GM23338 (cell line): ENCODE measurements at regions not wholly inside any gene's neighbourhood (a gene's known extent, or its start where the extent isn't known, plus 50 kb on each side); places are given as distances from the start of the nearest gene placed in this dataset.

Source experiments
- ATAC-seq: fragments of 200-7000 bp; cut with Tn5 transposase; 3 replicates; pipeline ENCODE4 v1.9.1; 2020
- DNase-seq: peaks from one replicate; pipeline ENCODE4 v3.0.0-alpha.2; 2015; ENCODE audit warnings: low spot score
- H2AFZ ChIP-seq: fragments of 200-600 bp; sonication (generic); 2 replicates; pipeline ENCODE4 v1.8.0; 2016; ENCODE audit warnings: antibody characterized with exemption, mild to moderate bottlenecking, moderate library complexity
- H3F3A ChIP-seq: fragments of 200-600 bp; sonication (generic); replicated peaks from 2 replicates; pipeline ENCODE4 v1.8.0; 2017; ENCODE audit warnings: antibody characterized with exemption, mixed run types, low read depth
- H3K27ac ChIP-seq: fragments of 200-600 bp; sonication (generic); 2 replicates; pipeline ENCODE4 v1.6.1; 2016; ENCODE audit warnings: low read depth
- H3K27me3 ChIP-seq: fragments of 200-600 bp; sonication (generic); 2 replicates; pipeline ENCODE4 v1.8.0; 2016; ENCODE audit warnings: mild to moderate bottlenecking, mixed run types, moderate library complexity; ENCODE audit not compliant: insufficient read depth
- H3K36me3 ChIP-seq: fragments of 200-600 bp; sonication (generic); 2 replicates; pipeline ENCODE4 v1.8.0; 2016; ENCODE audit warnings: mild to moderate bottlenecking; ENCODE audit not compliant: insufficient read depth
- H3K4me1 ChIP-seq: fragments of 200-600 bp; sonication (generic); 2 replicates; pipeline ENCODE4 v1.8.0; 2016; ENCODE audit warnings: mild to moderate bottlenecking, moderate library complexity; ENCODE audit not compliant: insufficient read depth
- H3K4me2 ChIP-seq: fragments of 200-600 bp; sonication (generic); 2 replicates; pipeline ENCODE4 v1.7.1; 2017; ENCODE audit warnings: mixed run types
- H3K4me3 ChIP-seq: fragments of 200-600 bp; sonication (generic); 2 replicates; pipeline ENCODE4 v1.6.1; 2016; ENCODE audit warnings: mixed run types
- H3K79me2 ChIP-seq: fragments of 200-600 bp; sonication (generic); replicated peaks from 2 replicates; pipeline ENCODE4 v1.8.0; 2017; ENCODE audit warnings: mild to moderate bottlenecking; ENCODE audit not compliant: insufficient read depth
- H3K9me2 ChIP-seq: fragments of 200-600 bp; sonication (generic); 2 replicates; pipeline ENCODE4 v1.8.0; 2017; ENCODE audit not compliant: insufficient read depth
- H4K20me1 ChIP-seq: fragments of 200-600 bp; sonication (generic); replicated peaks from 2 replicates; pipeline ENCODE4 v1.8.0; 2017; ENCODE audit warnings: mild to moderate bottlenecking; ENCODE audit not compliant: insufficient read depth
- H3K27ac Mint-ChIP-seq: 2 replicates; pipeline ENCODE4 v1.8.0; 2020; ENCODE audit warnings: inconsistent platforms, mild to moderate bottlenecking, moderate library complexity, mixed read lengths
- H3K27me3 Mint-ChIP-seq: 3 replicates; pipeline ENCODE4 v1.8.0; 2022; ENCODE audit warnings: low read depth, mild to moderate bottlenecking, moderate library complexity, mixed read lengths, inconsistent platforms; ENCODE audit not compliant: insufficient read depth, poor library complexity
- H3K36me3 Mint-ChIP-seq: 3 replicates; pipeline ENCODE4 v1.8.0; 2021; ENCODE audit warnings: low read depth, mild to moderate bottlenecking, inconsistent platforms, moderate library complexity, mixed read lengths
- H3K4me1 Mint-ChIP-seq: 3 replicates; pipeline ENCODE4 v1.8.0; 2020; ENCODE audit warnings: mild to moderate bottlenecking, inconsistent platforms, mixed read lengths
- H3K4me3 Mint-ChIP-seq: 3 replicates; pipeline ENCODE4 v1.8.0; 2021; ENCODE audit warnings: moderate library complexity, mild to moderate bottlenecking, inconsistent platforms, mixed read lengths
- H3K9me3 Mint-ChIP-seq: 3 replicates; pipeline ENCODE4 v1.8.0; 2020; ENCODE audit warnings: moderate library complexity, mild to moderate bottlenecking, inconsistent platforms, mixed read lengths
- CREB1 ChIP-seq: fragments of 250-450 bp; sonication (Bioruptor Pico); IDR thresholded peaks from 2 replicates; pipeline ENCODE4 v1.5.0; 2020; ENCODE audit warnings: low read depth, mild to moderate bottlenecking, moderate library complexity
- JUNB ChIP-seq: IDR thresholded peaks from one replicate; pipeline ENCODE4 v1.6.1; 2016; ENCODE audit warnings: antibody characterized with exemption; ENCODE audit not compliant: unreplicated experiment
- POLR2AphosphoS5 ChIP-seq: IDR thresholded peaks from 2 replicates; pipeline ENCODE4 v1.6.1; 2016; ENCODE audit warnings: antibody characterized with exemption, low read depth
- ZNF114 ChIP-seq: fragments of 250-450 bp; sonication (Bioruptor Pico); IDR thresholded peaks from 2 replicates; pipeline ENCODE4 v1.5.0; 2020; ENCODE audit warnings: mild to moderate bottlenecking, moderate library complexity
- ZNF331 ChIP-seq: fragments of 250-450 bp; sonication (Bioruptor Pico); IDR thresholded peaks from 2 replicates; pipeline ENCODE4 v1.5.0; 2020; ENCODE audit warnings: low read depth, mild to moderate bottlenecking, moderate library complexity
- TF ChIP-seq, protein P1 (sequence below): fragments of 250-450 bp; sonication (Bioruptor Pico); IDR thresholded peaks from 2 replicates; pipeline ENCODE4 v1.5.0; 2020; ENCODE audit warnings: mild to moderate bottlenecking, moderate library complexity

DNA sequence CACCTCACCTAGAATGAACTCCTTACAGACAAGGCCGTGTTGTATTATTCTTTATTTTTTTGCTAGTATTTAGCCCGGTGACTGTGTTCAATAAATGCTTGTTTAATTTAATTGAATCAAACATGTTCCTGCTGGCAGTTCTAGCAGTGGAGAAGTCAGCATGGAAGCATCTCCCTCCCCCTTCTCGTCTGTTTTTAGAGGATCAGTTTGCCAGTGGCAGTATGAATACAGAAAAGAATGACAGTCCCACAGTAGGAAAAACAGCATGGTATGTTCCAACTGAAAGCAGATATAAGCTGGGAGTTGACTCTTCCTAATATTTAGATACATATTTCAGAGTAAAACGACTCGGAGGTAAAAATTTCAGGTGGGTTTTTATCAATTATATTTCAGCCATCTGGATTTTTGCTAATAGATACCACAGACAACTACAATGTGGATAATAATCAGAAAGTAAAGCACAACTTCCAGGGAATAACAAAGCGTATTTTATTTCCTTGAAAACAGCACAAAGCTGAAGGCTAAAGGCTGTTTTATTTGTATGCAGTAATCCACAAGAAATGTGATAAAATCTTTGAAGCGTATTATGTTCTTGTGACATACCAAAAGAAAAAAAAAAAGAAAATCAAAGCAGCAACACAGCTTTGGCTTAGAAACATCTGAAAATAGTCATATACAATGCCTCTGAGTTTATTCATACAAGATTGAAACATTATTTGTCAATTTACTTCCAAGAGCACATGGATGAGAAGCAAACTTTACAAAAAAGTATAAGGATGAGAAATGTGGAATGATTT lies 244.5 kb upstream of the KCNMB2 start (continued):
- TF ChIP-seq CREB1 (CRISPR knock-in tag) (no peak), JUNB (no peak), ZNF114 (no peak), ZNF331 (CRISPR knock-in tag) (no peak)

DNA sequence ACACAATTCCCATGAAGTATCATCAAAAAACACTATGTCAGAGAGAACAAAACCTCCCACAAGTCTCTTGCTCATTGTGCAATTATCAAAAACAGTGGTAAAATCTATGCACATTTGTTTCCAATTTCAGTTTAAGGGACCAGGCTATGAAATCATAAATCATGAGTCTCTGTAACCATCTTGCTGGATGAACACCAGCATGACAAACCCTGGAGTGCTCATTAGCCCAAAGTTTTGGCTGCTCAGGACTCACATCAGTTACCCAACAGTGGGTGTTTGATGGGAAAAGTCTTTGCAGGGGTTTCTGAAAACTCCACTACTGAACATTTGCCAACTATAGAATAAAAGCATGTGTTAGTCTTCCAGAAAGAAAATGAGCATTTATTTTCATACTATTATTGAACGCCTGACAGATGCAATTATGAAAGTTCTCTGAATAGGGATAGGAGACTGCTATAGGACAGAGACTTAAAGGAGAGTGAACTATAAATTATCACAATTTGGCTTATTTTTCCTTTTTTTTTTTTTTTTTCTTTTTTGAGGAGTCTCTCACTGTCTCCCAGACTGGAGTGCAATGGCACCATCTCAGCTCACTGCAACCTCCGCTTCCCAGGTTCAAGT lies 240.8 kb upstream of the KCNMB2 start:
- Histone ChIP-seq H3K36me3 (no peaks in the 10 kb centered on the region), H3K4me1 (no peaks in the 10 kb centered on the region), H3F3A (no peaks in the 10 kb centered on the region), H3K27me3 (no peaks in the 10 kb centered on the region), H3K4me3 (no peak overlapping the region), H3K27ac (no peak overlapping the region), H3K4me2 (no peak overlapping the region), H3K9me2 (0 out of 2 replicates have a peak, but pooled peaks cover 4% of the 10 kb centered on the region), H4K20me1 (no peaks in the 10 kb centered on the region), H2AFZ (no peak overlapping the region), H3K79me2 (no peaks in the 10 kb centered on the region)
- Mint-ChIP-seq H3K27me3 (no peaks in the 10 kb centered on the region), H3K4me1 (peaks cover 4% of the 10 kb centered on the region; the same call in 2 of the 3 replicates), H3K4me3 (no peak overlapping the region), H3K27ac (no peak overlapping the region), H3K9me3 (no peaks in the 10 kb centered on the region), H3K36me3 (no peaks in the 10 kb centered on the region)
- DNase-seq (no peak), ATAC-seq (no peak)
- TF ChIP-seq POLR2AphosphoS5 = no peak
- no peak for TF ChIP-seq CREB1 (CRISPR knock-in tag)
- TF ChIP-seq, protein P1, sequence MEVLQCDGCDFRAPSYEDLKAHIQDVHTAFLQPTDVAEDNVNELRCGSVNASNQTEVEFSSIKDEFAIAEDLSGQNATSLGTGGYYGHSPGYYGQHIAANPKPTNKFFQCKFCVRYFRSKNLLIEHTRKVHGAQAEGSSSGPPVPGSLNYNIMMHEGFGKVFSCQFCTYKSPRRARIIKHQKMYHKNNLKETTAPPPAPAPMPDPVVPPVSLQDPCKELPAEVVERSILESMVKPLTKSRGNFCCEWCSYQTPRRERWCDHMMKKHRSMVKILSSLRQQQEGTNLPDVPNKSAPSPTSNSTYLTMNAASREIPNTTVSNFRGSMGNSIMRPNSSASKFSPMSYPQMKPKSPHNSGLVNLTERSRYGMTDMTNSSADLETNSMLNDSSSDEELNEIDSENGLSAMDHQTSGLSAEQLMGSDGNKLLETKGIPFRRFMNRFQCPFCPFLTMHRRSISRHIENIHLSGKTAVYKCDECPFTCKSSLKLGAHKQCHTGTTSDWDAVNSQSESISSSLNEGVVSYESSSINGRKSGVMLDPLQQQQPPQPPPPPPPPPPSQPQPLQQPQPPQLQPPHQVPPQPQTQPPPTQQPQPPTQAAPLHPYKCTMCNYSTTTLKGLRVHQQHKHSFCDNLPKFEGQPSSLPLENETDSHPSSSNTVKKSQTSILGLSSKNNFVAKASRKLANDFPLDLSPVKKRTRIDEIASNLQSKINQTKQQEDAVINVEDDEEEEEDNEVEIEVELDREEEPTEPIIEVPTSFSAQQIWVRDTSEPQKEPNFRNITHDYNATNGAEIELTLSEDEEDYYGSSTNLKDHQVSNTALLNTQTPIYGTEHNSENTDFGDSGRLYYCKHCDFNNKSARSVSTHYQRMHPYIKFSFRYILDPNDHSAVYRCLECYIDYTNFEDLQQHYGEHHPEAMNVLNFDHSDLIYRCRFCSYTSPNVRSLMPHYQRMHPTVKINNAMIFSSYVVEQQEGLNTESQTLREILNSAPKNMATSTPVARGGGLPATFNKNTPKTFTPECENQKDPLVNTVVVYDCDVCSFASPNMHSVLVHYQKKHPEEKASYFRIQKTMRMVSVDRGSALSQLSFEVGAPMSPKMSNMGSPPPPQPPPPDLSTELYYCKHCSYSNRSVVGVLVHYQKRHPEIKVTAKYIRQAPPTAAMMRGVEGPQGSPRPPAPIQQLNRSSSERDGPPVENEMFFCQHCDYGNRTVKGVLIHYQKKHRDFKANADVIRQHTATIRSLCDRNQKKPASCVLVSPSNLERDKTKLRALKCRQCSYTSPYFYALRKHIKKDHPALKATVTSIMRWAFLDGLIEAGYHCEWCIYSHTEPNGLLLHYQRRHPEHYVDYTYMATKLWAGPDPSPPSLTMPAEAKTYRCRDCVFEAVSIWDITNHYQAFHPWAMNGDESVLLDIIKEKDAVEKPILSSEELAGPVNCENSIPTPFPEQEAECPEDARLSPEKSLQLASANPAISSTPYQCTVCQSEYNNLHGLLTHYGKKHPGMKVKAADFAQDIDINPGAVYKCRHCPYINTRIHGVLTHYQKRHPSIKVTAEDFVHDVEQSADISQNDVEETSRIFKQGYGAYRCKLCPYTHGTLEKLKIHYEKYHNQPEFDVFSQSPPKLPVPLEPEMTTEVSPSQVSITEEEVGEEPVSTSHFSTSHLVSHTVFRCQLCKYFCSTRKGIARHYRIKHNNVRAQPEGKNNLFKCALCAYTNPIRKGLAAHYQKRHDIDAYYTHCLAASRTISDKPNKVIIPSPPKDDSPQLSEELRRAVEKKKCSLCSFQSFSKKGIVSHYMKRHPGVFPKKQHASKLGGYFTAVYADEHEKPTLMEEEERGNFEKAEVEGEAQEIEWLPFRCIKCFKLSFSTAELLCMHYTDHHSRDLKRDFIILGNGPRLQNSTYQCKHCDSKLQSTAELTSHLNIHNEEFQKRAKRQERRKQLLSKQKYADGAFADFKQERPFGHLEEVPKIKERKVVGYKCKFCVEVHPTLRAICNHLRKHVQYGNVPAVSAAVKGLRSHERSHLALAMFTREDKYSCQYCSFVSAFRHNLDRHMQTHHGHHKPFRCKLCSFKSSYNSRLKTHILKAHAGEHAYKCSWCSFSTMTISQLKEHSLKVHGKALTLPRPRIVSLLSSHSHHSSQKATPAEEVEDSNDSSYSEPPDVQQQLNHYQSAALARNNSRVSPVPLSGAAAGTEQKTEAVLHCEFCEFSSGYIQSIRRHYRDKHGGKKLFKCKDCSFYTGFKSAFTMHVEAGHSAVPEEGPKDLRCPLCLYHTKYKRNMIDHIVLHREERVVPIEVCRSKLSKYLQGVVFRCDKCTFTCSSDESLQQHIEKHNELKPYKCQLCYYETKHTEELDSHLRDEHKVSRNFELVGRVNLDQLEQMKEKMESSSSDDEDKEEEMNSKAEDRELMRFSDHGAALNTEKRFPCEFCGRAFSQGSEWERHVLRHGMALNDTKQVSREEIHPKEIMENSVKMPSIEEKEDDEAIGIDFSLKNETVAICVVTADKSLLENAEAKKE (CRISPR knock-in tag) = no peak
